ENCODE measurements at regions not wholly inside any gene's neighbourhood (a gene's known extent, or its start where the extent isn't known, plus 50 kb on each side); places are given as distances from the start of the nearest gene placed in this dataset.

GRCh38 chr11:76721755-76722677, 51.5 kb upstream of the LRRC32 start:
- H3K4me3 ChIP-seq (replicated peaks in 1 of 2; ENCODE audit: low read depth in 2 of 2, low read length in 2 of 2), result no peak overlapping the region
- peak; percentile 83 to 86 for DNase-seq (ENCODE audit: low read depth in 2 of 2)
- peak; percentile 95 for TF ChIP-seq CTCF (IDR thresholded peaks at IDR 0.05; ENCODE audit: low read depth, low read length)

GRCh38 chr11:76723142-76723541, 52.6 kb upstream of the LRRC32 start:
- no peak for TF ChIP-seq CTCF (IDR thresholded peaks at IDR 0.05; ENCODE audit: low read depth, low read length)
- H3K4me3 ChIP-seq (replicated peaks in 1 of 2; ENCODE audit: low read depth in 2 of 2, low read length in 2 of 2), result no peak overlapping the region
- DNase-seq (ENCODE audit: low read depth in 2 of 2), result no peak

- H3K4me3 ChIP-seq (replicated peaks in 1 of 2; ENCODE audit: low read depth in 2 of 2, low read length in 2 of 2), result no peak overlapping the region
- no peak for DNase-seq (ENCODE audit: low read depth in 2 of 2)
- no peak for TF ChIP-seq CTCF (IDR thresholded peaks at IDR 0.05; ENCODE audit: low read depth, low read length)
These were observed 53.0 kb upstream of the LRRC32 start for GRCh38 chr11:76723548-76723947.

- no peak overlapping the region for H3K4me3 ChIP-seq (replicated peaks in 1 of 2; ENCODE audit: low read depth in 2 of 2, low read length in 2 of 2)
- no peak for DNase-seq (ENCODE audit: low read depth in 2 of 2)
- TF ChIP-seq CTCF (IDR thresholded peaks at IDR 0.05; ENCODE audit: low read depth, low read length), result no peak
These were observed 53.7 kb upstream of the LRRC32 start for GRCh38 chr11:76724171-76724768.

GRCh38 chr11:76728227-76728626, 54.9 kb upstream of the TSKU start:
- DNase-seq (ENCODE audit: low read depth in 2 of 2), result no peak
- TF ChIP-seq CTCF (IDR thresholded peaks at IDR 0.05; ENCODE audit: low read depth, low read length), result no peak
- H3K4me3 ChIP-seq (replicated peaks in 1 of 2; ENCODE audit: low read depth in 2 of 2, low read length in 2 of 2), result no peak overlapping the region

- no peak for DNase-seq (ENCODE audit: low read depth in 2 of 2)
These were observed 54.4 kb upstream of the TSKU start for GRCh38 chr11:76728778-76729177.

More at GRCh38 chr11:76728778-76729177, 54.4 kb upstream of the TSKU start:
- TF ChIP-seq CTCF (IDR thresholded peaks at IDR 0.05; ENCODE audit: low read depth, low read length), result no peak
- H3K4me3 ChIP-seq (replicated peaks in 1 of 2; ENCODE audit: low read depth in 2 of 2, low read length in 2 of 2), result no peak overlapping the region
